ENCODE measurements at regions not wholly inside any gene's neighbourhood (a gene's known extent, or its start where the extent isn't known, plus 50 kb on each side); places are given as distances from the start of the nearest gene placed in this dataset.

GRCh38 chr13:71089056-71089455 lies 777.9 kb downstream of the DACH1 start:
- TF ChIP-seq CTCF (IDR thresholded peaks at IDR 0.05) (no peak), POLR2AphosphoS5 (IDR thresholded peaks at IDR 0.05) (no peak)
